Fibroblast of peridontal ligament (primary cell): ENCODE measurements at regions not wholly inside any gene's neighbourhood (a gene's known extent, or its start where the extent isn't known, plus 50 kb on each side); places are given as distances from the start of the nearest gene placed in this dataset.

ENCODE experiments used
- DNase-seq: peaks from one replicate; pipeline ENCODE4 v3.0.0-alpha.2; 2010; ENCODE audit errors: extremely low read depth

- DNase-seq, result no peak
These were observed 119.3 kb upstream of the PROX1 start for GRCh38 chr1:213868482-213868881.

- DNase-seq, result no peak
These were observed 116.6 kb upstream of the PROX1 start for GRCh38 chr1:213871179-213871578.

GRCh38 chr1:213874789-213875188, 113.0 kb upstream of the PROX1 start:
- no peak for DNase-seq

- DNase-seq, result no peak
These were observed 111.2 kb upstream of the PROX1 start for GRCh38 chr1:213876531-213876930.

GRCh38 chr1:213883618-213884017, 104.2 kb upstream of the PROX1 start:
- DNase-seq, result no peak

- DNase-seq, result no peak
These were observed 103.4 kb upstream of the PROX1 start for GRCh38 chr1:213884402-213884801.

GRCh38 chr1:213884942-213885341, 102.8 kb upstream of the PROX1 start:
- DNase-seq, result no peak

- no peak for DNase-seq
These were observed 99.9 kb upstream of the PROX1 start for GRCh38 chr1:213887842-213888241.

- no peak for DNase-seq
These were observed 95.5 kb upstream of the PROX1 start for GRCh38 chr1:213891989-213892902.

GRCh38 chr1:213898684-213899083, 89.1 kb upstream of the PROX1 start:
- no peak for DNase-seq

- DNase-seq, result no peak
These were observed 88.4 kb upstream of the PROX1 start for GRCh38 chr1:213899413-213899812.

GRCh38 chr1:213905344-213905743, 82.4 kb upstream of the PROX1 start:
- no peak for DNase-seq

GRCh38 chr1:213908521-213908920, 79.3 kb upstream of the PROX1 start:
- no peak for DNase-seq

GRCh38 chr1:213914392-213914791, 73.4 kb upstream of the PROX1 start:
- DNase-seq, result no peak

- no peak for DNase-seq
These were observed 66.5 kb upstream of the PROX1 start for GRCh38 chr1:213921311-213921710.

- DNase-seq, result no peak
These were observed 66.1 kb upstream of the PROX1 start for GRCh38 chr1:213921712-213922111.

GRCh38 chr1:213925531-213926182, 62.1 kb upstream of the PROX1 start:
- no peak for DNase-seq

GRCh38 chr1:213927846-213928245, 59.9 kb upstream of the PROX1 start:
- DNase-seq, result no peak

GRCh38 chr1:213929398-213929797, 58.4 kb upstream of the PROX1 start:
- DNase-seq, result no peak

- no peak for DNase-seq
These were observed 55.9 kb upstream of the PROX1 start for GRCh38 chr1:213931836-213932235.

GRCh38 chr1:213933336-213933735, 54.4 kb upstream of the PROX1 start:
- DNase-seq, result no peak

GRCh38 chr1:213934649-213935048, 53.1 kb upstream of the PROX1 start:
- no peak for DNase-seq

- DNase-seq, result no peak
These were observed 51.2 kb upstream of the PROX1 start for GRCh38 chr1:213936571-213936970.
